Bronchial epithelial cell (primary cell): ENCODE measurements at regions not wholly inside any gene's neighbourhood (a gene's known extent, or its start where the extent isn't known, plus 50 kb on each side); places are given as distances from the start of the nearest gene placed in this dataset.
A peak's percentile ranks its signal among the peaks of the same experiment; 100 is the strongest.

ENCODE experiments used
- DNase-seq: peaks from one replicate; pipeline ENCODE4 v3.0.0-alpha.2; 2010; ENCODE audit warnings: low read depth
- FAIRE-seq: peaks from 2 replicates; lab custom pipeline; 2011; peaks lifted over from hg19 to GRCh38; lab: Jason Lieb, UNC
- H3K27me3 ChIP-seq: 2 replicates; pipeline ENCODE4 v1.5.1; 2011; ENCODE audit warnings: low read length; ENCODE audit not compliant: control insufficient read depth, insufficient read depth
- H3K36me3 ChIP-seq: 2 replicates; pipeline ENCODE4 v1.5.1; 2011; ENCODE audit warnings: low read length; ENCODE audit not compliant: control insufficient read depth, insufficient read depth
- H3K4me3 ChIP-seq: 2 replicates; pipeline ENCODE4 v1.5.1; 2011; ENCODE audit warnings: mild to moderate bottlenecking, low read depth, low read length, control low read depth
- TF ChIP-seq, protein P1 (sequence below): IDR thresholded peaks from 2 replicates; pipeline ENCODE4 v1.5.1; 2011; ENCODE audit warnings: mild to moderate bottlenecking, moderate library complexity, low read length, control low read depth, inconsistent platforms; ENCODE audit not compliant: insufficient read depth, severe bottlenecking

DNA sequence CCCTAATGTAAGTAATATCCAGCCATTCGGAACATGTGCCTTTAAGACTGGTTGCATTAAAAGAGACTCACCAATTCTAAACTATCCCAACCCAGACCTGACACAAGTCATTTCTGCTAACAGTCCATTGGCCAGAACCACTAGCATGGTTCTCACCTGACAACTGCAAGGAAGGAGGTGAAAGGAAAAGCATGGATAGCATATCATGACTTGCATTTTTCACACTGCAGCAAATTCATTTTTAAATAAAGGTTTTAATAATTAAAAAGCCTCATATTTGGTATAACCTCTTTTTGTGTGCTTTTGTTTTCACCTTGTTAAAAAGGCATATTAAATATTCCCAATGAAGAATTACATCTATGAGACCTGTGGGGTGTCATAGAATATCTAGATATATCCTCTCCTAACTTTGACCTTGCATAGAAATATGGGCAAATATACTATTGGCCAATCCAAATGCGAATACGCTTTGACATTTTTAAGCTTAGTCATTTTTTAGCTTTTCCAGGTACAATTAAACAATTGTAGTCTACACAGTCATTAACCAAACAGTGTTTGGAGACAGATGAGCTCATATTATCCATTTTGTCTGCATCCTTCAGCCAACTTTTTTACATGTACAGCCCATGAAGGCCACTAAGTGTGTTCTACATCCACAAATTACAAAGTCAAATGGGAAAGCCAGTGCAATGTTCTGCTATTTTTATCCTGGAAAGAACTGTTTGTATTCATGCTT is 295.3 kb downstream of the PDGFC start:
- Histone ChIP-seq H3K27me3 (no peaks in the 10 kb centered on the region), H3K36me3 (no peaks in the 10 kb centered on the region), H3K4me3 (no peak overlapping the region)
- TF ChIP-seq, protein P1, sequence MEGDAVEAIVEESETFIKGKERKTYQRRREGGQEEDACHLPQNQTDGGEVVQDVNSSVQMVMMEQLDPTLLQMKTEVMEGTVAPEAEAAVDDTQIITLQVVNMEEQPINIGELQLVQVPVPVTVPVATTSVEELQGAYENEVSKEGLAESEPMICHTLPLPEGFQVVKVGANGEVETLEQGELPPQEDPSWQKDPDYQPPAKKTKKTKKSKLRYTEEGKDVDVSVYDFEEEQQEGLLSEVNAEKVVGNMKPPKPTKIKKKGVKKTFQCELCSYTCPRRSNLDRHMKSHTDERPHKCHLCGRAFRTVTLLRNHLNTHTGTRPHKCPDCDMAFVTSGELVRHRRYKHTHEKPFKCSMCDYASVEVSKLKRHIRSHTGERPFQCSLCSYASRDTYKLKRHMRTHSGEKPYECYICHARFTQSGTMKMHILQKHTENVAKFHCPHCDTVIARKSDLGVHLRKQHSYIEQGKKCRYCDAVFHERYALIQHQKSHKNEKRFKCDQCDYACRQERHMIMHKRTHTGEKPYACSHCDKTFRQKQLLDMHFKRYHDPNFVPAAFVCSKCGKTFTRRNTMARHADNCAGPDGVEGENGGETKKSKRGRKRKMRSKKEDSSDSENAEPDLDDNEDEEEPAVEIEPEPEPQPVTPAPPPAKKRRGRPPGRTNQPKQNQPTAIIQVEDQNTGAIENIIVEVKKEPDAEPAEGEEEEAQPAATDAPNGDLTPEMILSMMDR = no peak
- DNase-seq (peak; percentile 9), FAIRE-seq (no peak)

DNA sequence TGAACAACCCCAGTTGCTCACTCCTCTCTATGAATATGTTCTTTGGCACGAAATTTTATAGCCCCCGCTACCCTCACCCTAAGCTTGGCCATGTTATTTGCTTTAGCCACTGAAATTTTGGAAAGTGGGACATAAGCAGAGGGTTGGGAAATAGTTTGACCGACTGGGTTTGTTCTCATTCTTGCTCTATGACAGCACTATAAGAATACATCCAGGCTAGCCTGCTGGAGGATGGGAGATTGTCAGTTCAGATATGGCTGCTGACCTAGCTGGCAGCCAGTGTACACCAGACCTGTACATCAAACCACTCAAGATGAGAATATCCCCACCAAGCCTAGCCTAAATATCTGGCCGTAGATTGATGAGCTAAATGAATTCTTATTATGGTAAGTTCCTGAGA is 298.1 kb downstream of the PDGFC start:
- no peak overlapping the region for H3K4me3 ChIP-seq
- FAIRE-seq = no peak
- no peaks in the 10 kb centered on the region for H3K36me3 ChIP-seq
- H3K27me3 ChIP-seq = no peaks in the 10 kb centered on the region
- TF ChIP-seq, protein P1 = no peak
- DNase-seq = no peak

DNA sequence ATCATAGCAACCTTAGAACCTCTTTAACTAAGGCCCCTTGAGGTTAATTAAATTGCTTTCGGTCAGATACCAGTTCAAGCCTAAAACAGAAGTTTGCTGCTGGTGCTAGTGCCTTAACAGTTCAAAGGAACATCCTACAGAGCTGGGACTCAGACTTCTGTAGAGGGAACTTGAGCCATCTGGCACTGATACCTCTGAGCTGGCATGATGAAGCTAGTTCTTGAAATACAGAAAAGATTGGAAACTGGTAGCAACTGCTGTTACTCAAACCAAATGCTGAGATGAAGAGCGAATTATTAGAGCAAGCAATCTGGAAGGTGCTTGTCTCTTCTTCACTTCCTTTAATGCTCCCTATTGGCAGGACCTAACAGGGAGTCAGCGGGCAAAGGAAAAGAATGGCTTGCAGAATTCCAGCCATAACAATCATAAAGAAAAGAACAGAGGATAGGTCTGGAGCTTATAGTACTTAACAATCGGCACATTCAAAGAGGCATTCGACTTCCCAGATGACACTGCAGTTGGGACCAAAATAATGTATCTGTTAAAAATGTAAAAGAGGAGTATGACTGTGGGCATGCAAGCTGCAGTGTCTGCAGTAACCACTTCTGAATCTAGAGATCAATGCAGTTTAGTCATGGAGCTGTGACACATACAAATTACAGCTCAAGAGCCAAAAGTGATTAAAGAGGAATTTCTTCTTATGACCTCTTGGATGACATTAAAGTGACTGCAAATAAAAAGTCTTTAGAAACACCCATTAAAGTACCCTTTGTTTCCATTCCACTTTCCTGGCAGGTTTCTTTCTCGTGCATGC is 298.9 kb downstream of the PDGFC start:
- H3K4me3 ChIP-seq = no peak overlapping the region
- DNase-seq = peak; percentile 18
- TF ChIP-seq, protein P1 = no peak
- no peaks in the 10 kb centered on the region for H3K27me3 ChIP-seq
- H3K36me3 ChIP-seq = no peaks in the 10 kb centered on the region
- no peak for FAIRE-seq

DNA sequence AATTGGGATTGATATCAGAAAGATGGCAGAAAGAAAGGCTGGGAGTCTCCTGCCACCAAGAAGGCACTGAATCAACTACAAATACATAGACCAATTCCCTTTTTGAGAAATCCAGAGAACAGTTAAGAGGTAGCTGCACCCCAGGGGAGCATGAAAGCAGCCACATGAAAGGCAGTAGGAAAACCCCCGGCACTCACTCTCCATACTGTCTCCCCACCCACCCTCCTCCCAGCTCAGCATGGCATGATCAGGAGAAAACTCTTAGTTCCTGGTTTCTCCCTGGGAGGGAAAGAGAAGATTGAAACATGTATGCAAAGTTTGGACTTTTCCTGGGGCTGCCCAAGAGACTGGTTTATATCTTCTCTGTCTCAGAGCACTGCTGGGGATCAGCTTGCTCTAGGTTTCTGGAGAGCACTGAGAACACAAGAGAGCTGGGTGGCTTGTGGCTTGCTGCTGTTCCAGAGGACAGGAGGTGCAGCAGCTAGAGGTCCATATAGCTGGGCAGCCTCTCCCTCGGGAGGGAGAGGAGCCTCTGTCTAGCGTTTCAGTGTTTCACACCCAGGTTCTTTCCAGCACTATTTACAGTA is 305.7 kb downstream of the PDGFC start:
- no peak overlapping the region for H3K4me3 ChIP-seq
- H3K36me3 ChIP-seq = no peaks in the 10 kb centered on the region
- no peaks in the 10 kb centered on the region for H3K27me3 ChIP-seq
- TF ChIP-seq, protein P1 = no peak
- no peak for FAIRE-seq
- no peak for DNase-seq

DNA sequence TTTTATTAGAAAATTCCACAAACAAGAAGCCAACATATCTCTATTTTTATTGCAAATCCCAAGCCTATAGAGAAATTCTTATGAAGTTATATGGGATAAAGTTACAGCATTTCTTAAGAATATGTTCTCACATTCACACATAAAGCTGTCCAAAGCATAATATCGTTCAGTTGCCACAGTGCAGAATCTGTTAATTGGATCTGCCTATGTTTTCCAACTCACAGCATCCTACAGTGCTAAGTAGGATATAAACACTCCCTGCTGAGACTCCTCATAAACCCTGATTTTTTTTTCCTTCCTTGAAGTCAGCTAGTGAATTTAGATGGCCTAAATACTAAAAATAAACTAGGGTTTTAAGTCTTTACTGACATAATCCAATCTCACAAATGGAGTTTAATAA is 307.9 kb downstream of the PDGFC start:
- DNase-seq = no peak
- Histone ChIP-seq H3K4me3 (no peak overlapping the region), H3K27me3 (no peaks in the 10 kb centered on the region), H3K36me3 (no peaks in the 10 kb centered on the region)
- FAIRE-seq = no peak
- TF ChIP-seq, protein P1 = no peak
